ENCODE measurements at regions not wholly inside any gene's neighbourhood (a gene's known extent, or its start where the extent isn't known, plus 50 kb on each side); places are given as distances from the start of the nearest gene placed in this dataset.

GRCh38 chr5:51488803-51489642, 105.8 kb downstream of the ISL1 start:
- Mint-ChIP-seq H3K27ac (no peak overlapping the region), H3K9me3 (peaks cover 8% of the 10 kb centered on the region), H3K4me3 (no peak overlapping the region), H3K27me3 (no peaks in the 10 kb centered on the region), H3K4me1 (ENCODE audit: low read depth) (no peaks in the 10 kb centered on the region), H3K36me3 (no peaks in the 10 kb centered on the region)
- DNase-seq, result no peak
- ChIA-PET POLR2A (no interaction called here), CTCF (no interaction called here)
- intact Hi-C loops (cut with micrococcal nuclease), result no loop called here

GRCh38 chr5:51494821-51495220, 111.6 kb downstream of the ISL1 start:
- Mint-ChIP-seq H3K27ac (no peak overlapping the region), H3K4me3 (no peak overlapping the region), H3K4me1 (ENCODE audit: low read depth) (no peaks in the 10 kb centered on the region), H3K9me3 (peaks cover 3% of the 10 kb centered on the region), H3K36me3 (no peaks in the 10 kb centered on the region), H3K27me3 (no peaks in the 10 kb centered on the region)
- DNase-seq, result no peak
- CTCF ChIA-PET, result no interaction called here
- POLR2A ChIA-PET, result no interaction called here
- intact Hi-C loops (cut with micrococcal nuclease), result no loop called here

GRCh38 chr5:51495672-51496071, 112.4 kb downstream of the ISL1 start:
- H3K36me3 Mint-ChIP-seq, result no peaks in the 10 kb centered on the region
- intact Hi-C loops (cut with micrococcal nuclease), result no loop called here
- no peaks in the 10 kb centered on the region for H3K27me3 Mint-ChIP-seq
- no peak overlapping the region for H3K4me3 Mint-ChIP-seq
- no peak overlapping the region for H3K27ac Mint-ChIP-seq
- DNase-seq, result no peak
- POLR2A ChIA-PET, result no interaction called here
- H3K4me1 Mint-ChIP-seq (ENCODE audit: low read depth), result no peaks in the 10 kb centered on the region
- H3K9me3 Mint-ChIP-seq, result peaks cover 3% of the 10 kb centered on the region
- CTCF ChIA-PET, result no interaction called here

DNA sequence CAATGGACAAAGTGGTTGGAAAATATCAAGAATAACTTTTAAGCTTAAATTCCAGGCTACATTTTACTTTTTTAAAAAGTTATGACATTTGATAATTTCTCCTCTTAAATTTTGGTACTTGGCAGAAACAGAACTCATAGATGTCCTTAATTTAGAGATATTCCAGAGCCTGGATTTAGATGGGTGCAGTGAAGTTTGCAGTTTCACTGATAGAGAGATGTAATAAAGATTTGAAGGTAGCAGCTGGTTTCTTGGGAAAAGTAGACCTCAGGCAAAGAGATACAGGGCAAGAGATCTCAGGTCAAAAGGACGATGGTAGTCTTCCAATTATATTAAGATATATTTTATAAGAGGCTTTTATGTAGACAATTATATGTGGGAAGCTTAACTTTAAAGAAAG, 134.6 kb downstream of the ISL1 start:
- Mint-ChIP-seq H3K4me1 (ENCODE audit: low read depth) (no peaks in the 10 kb centered on the region), H3K4me3 (no peak overlapping the region), H3K27me3 (no peaks in the 10 kb centered on the region), H3K9me3 (peaks cover 3% of the 10 kb centered on the region), H3K36me3 (no peaks in the 10 kb centered on the region), H3K27ac (no peak overlapping the region)
- ChIA-PET POLR2A (no interaction called here), CTCF (no interaction called here)
- intact Hi-C loops (cut with micrococcal nuclease), result no loop called here
- DNase-seq, result no peak

DNA sequence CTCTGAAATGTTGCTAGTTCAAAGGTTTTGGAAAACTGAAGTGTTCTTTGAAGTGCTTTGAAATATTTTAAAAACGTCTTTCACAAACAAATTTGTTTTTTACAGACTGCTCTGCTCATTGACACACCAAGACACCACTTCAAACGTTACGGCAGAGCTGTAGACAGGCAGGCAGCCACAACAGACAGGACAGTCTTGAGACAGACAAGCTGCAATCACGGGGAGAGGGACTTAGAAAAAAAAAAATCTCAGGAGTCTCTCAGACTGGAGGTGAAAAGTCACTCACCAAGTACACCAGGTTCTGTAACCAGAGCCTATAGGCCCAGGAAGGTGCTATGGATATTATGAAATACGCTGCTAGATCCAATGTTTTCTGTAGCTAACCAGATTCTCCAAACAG, 135.4 kb downstream of the ISL1 start:
- DNase-seq, result no peak
- Mint-ChIP-seq H3K4me3 (no peak overlapping the region), H3K4me1 (ENCODE audit: low read depth) (no peaks in the 10 kb centered on the region), H3K36me3 (no peaks in the 10 kb centered on the region), H3K27me3 (no peaks in the 10 kb centered on the region), H3K9me3 (peaks cover under 1% of the 10 kb centered on the region), H3K27ac (no peak overlapping the region)
- intact Hi-C loops (cut with micrococcal nuclease), result no loop called here
- POLR2A ChIA-PET, result no interaction called here
- CTCF ChIA-PET, result no interaction called here

DNA sequence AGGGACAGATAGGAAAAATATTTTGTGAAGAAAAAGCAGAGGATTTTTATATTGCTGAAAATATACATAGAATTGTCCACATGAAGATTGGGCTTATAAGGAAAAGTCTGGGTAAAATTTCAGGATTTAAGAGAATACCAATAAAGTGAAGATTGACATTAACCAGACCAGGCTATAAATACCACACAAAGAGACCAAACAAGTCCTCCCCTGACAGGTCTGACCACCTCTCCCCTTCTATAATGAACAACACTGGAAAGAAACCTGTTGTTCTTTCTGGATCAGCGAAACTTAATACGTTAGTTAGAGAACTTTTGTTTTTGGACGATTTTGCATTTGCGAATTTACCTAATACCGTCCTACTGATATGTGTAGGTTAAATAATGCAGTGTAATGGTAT, 138.3 kb downstream of the ISL1 start:
- no peak overlapping the region for H3K4me3 Mint-ChIP-seq
- no peak overlapping the region for H3K27ac Mint-ChIP-seq
- no peaks in the 10 kb centered on the region for H3K36me3 Mint-ChIP-seq
- no peaks in the 10 kb centered on the region for H3K9me3 Mint-ChIP-seq
- CTCF ChIA-PET, result no interaction called here
- POLR2A ChIA-PET, result no interaction called here
- H3K4me1 Mint-ChIP-seq (ENCODE audit: low read depth), result no peaks in the 10 kb centered on the region
- DNase-seq, result no peak
- intact Hi-C loops (cut with micrococcal nuclease), result no loop called here
- no peaks in the 10 kb centered on the region for H3K27me3 Mint-ChIP-seq

GRCh38 chr5:51539232-51539631, 156.0 kb downstream of the ISL1 start:
- peaks cover 14% of the 10 kb centered on the region for H3K9me3 Mint-ChIP-seq
- no peak for DNase-seq
- H3K4me1 Mint-ChIP-seq (ENCODE audit: low read depth), result no peaks in the 10 kb centered on the region
- POLR2A ChIA-PET, result no interaction called here
- H3K27ac Mint-ChIP-seq, result no peak overlapping the region
- no peaks in the 10 kb centered on the region for H3K36me3 Mint-ChIP-seq
- CTCF ChIA-PET, result no interaction called here
- no peak overlapping the region for H3K4me3 Mint-ChIP-seq
- intact Hi-C loops (cut with micrococcal nuclease), result no loop called here
- H3K27me3 Mint-ChIP-seq, result no peaks in the 10 kb centered on the region

GRCh38 chr5:51544031-51544785, 161.0 kb downstream of the ISL1 start:
- intact Hi-C loops (cut with micrococcal nuclease), result no loop called here
- Mint-ChIP-seq H3K4me1 (ENCODE audit: low read depth) (no peaks in the 10 kb centered on the region), H3K9me3 (peaks cover 5% of the 10 kb centered on the region), H3K27ac (no peak overlapping the region), H3K4me3 (no peak overlapping the region), H3K36me3 (no peaks in the 10 kb centered on the region), H3K27me3 (no peaks in the 10 kb centered on the region)
- DNase-seq, result no peak
- ChIA-PET POLR2A (no interaction called here), CTCF (no interaction called here)

DNA sequence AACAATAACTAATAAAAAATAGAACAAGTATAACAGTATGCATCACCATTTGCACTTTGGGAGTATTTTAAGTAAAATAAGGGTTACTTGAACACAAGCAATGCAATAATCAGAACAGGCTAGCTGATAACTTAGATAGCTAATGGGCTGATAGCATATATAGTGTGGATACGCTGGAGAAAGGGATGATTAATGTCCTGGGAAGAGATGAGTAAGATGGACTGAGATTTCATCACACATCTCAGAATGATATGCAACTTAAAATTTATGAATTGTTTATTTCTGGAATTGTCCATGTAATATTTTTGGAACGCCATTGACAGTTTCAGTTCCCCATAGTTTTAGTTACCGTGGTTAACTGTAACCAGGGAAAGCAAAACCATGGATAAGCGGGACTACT, 173.6 kb downstream of the ISL1 start:
- POLR2A ChIA-PET, result no interaction called here
- no peaks in the 10 kb centered on the region for H3K27me3 Mint-ChIP-seq
- intact Hi-C loops (cut with micrococcal nuclease), result no loop called here

DNA sequence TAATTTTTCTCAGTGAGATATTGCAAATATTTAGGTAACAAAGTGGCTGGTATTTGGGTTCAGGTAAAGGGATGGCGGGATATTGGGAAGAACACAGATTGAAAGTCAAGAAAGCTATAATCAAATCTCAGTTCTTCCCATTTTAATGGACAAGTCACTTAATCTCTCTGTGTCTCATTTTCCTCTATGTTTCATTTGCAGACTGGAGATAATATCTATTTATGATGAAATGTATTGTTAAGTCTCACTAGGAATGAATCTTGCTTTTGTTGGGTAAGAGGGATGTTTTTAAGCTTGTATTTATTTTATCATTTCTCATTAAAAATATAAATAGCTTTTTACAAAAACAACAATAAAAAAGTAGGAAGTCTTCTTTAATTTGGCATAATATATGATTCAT, 175.4 kb downstream of the ISL1 start:
- H3K27ac Mint-ChIP-seq, result no peak overlapping the region
- no peak overlapping the region for H3K4me3 Mint-ChIP-seq
- POLR2A ChIA-PET, result no interaction called here
- H3K36me3 Mint-ChIP-seq, result no peaks in the 10 kb centered on the region
- intact Hi-C loops (cut with micrococcal nuclease), result no loop called here
- no peaks in the 10 kb centered on the region for H3K4me1 Mint-ChIP-seq (ENCODE audit: low read depth)
- H3K9me3 Mint-ChIP-seq, result peaks cover 8% of the 10 kb centered on the region
- CTCF ChIA-PET, result interaction anchor here (1.1 kb wide), 1 partner anchor 9 kb away, joined by 4 read pairs; no protein-coding TSS in a partner anchor
- no peaks in the 10 kb centered on the region for H3K27me3 Mint-ChIP-seq
- DNase-seq, result no peak

More for the DNA sequence above, 173.6 kb downstream of the ISL1 start:
- H3K36me3 Mint-ChIP-seq, result no peaks in the 10 kb centered on the region
- peaks cover 17% of the 10 kb centered on the region for H3K9me3 Mint-ChIP-seq
- no peak for DNase-seq
- no peaks in the 10 kb centered on the region for H3K4me1 Mint-ChIP-seq (ENCODE audit: low read depth)
- CTCF ChIA-PET, result no interaction called here
- no peak overlapping the region for H3K27ac Mint-ChIP-seq
- H3K4me3 Mint-ChIP-seq, result no peak overlapping the region

DNA sequence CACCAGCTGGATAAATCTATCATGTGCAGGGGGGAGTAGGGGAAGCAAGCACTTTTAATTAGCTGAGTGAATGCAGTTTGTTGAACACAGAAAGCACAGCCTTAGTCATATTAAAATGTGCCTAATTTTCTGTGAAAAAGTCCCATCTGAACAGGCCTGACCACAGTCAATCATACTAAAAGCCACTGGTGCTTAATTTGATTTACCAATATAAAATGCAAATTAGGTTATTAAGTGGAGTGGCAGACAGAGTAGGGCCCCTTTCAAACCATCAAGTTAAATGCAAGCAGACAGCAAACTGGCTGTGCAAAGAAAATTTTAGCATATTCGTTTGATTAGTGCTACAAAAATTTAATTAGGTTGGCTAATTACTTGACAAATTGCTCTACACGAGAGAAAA, 176.1 kb downstream of the ISL1 start:
- H3K27ac Mint-ChIP-seq, result no peak overlapping the region
- H3K36me3 Mint-ChIP-seq, result no peaks in the 10 kb centered on the region
- POLR2A ChIA-PET, result no interaction called here
- intact Hi-C loops (cut with micrococcal nuclease), result no loop called here
- DNase-seq, result no peak
- CTCF ChIA-PET, result interaction anchor here (1.1 kb wide), 1 partner anchor 8 kb away, joined by 4 read pairs; no protein-coding TSS in a partner anchor
- no peaks in the 10 kb centered on the region for H3K27me3 Mint-ChIP-seq
- H3K4me1 Mint-ChIP-seq (ENCODE audit: low read depth), result no peaks in the 10 kb centered on the region
- H3K9me3 Mint-ChIP-seq, result peaks cover 3% of the 10 kb centered on the region
- no peak overlapping the region for H3K4me3 Mint-ChIP-seq

GRCh38 chr5:51559921-51560658, 176.8 kb downstream of the ISL1 start:
- H3K4me3 Mint-ChIP-seq, result no peak overlapping the region
- H3K9me3 Mint-ChIP-seq, result peaks cover 3% of the 10 kb centered on the region
- no peaks in the 10 kb centered on the region for H3K36me3 Mint-ChIP-seq
- POLR2A ChIA-PET, result no interaction called here
- no peak overlapping the region for H3K27ac Mint-ChIP-seq
- no peaks in the 10 kb centered on the region for H3K4me1 Mint-ChIP-seq (ENCODE audit: low read depth)
- H3K27me3 Mint-ChIP-seq, result no peaks in the 10 kb centered on the region
- intact Hi-C loops (cut with micrococcal nuclease), result no loop called here
- DNase-seq, result no peak
- CTCF ChIA-PET, result no interaction called here

All from activated CD4-positive, alpha-beta memory T cell treated with anti-CD3 and anti-CD28 coated beads for 36 hours (primary cell).